Prostate gland (tissue), 2 donors: ENCODE measurements at regions not wholly inside any gene's neighbourhood (a gene's known extent, or its start where the extent isn't known, plus 50 kb on each side); places are given as distances from the start of the nearest gene placed in this dataset.

Source experiments
- CTCF ChIP-seq, 4 experiments: fragments of 200-600 bp in 2 of 4; fragments of 450-650 bp in 2 of 4; sonication (generic) in 2 of 4; IDR thresholded peaks; 1 replicate in 3 of 4; 2 replicates in 1 of 4; pipeline ENCODE4 v1.5.1; 2016 to 2019; ENCODE audit warnings: antibody characterized with exemption in 4 of 4, mild to moderate bottlenecking in 2 of 4, moderate library complexity in 2 of 4
- POLR2AphosphoS5 ChIP-seq: sonication (generic); formaldehyde crosslinking; IDR thresholded peaks from one replicate; pipeline ENCODE4 v1.6.1; 2017; ENCODE audit warnings: antibody characterized with exemption

- TF ChIP-seq POLR2AphosphoS5, result no peak
- no peak for TF ChIP-seq CTCF (IDR thresholded peaks at IDR 0.05)
These were observed 204.4 kb upstream of the ID4 start for GRCh38 chr6:19632786-19633185.
